H1 (cell line): ENCODE measurements at regions not wholly inside any gene's neighbourhood (a gene's known extent, or its start where the extent isn't known, plus 50 kb on each side); places are given as distances from the start of the nearest gene placed in this dataset.

ENCODE experiments used
- POLR2A ChIP-seq, 2 experiments: IDR thresholded peaks; 1 replicate in 1 of 2; 2 replicates in 1 of 2; pipeline ENCODE4 v1.6.1; 2011; ENCODE audit warnings: low read depth in 2 of 2, low read length in 2 of 2, mild to moderate bottlenecking in 2 of 2; ENCODE audit errors: control extremely low read depth in 1 of 2
- POU5F1 ChIP-seq: IDR thresholded peaks from 2 replicates; pipeline ENCODE4 v1.6.1; 2011; ENCODE audit warnings: low read depth, mild to moderate bottlenecking, low read length, moderate library complexity
- ZNF274 ChIP-seq: IDR thresholded peaks from 2 replicates; pipeline ENCODE4 v1.7.0; 2012; ENCODE audit warnings: low read length, borderline replicate concordance; ENCODE audit errors: extremely low read depth

GRCh38 chr4:19888587-19888986 lies 363.1 kb upstream of the SLIT2 start:
- TF ChIP-seq ZNF274 (no peak), POU5F1 (no peak), POLR2A (IDR thresholded peaks at IDR 0.05; ENCODE audit: control extremely low read depth in 1 of 2, low read depth in 2 of 2, low read length in 2 of 2) (no peak)
